GM23338 (cell line): ENCODE measurements at regions not wholly inside any gene's neighbourhood (a gene's known extent, or its start where the extent isn't known, plus 50 kb on each side); places are given as distances from the start of the nearest gene placed in this dataset.

Experiments used
- ATAC-seq: fragments of 200-7000 bp; cut with Tn5 transposase; 3 replicates; pipeline ENCODE4 v1.9.1; 2020
- DNase-seq: peaks from one replicate; pipeline ENCODE4 v3.0.0-alpha.2; 2015; ENCODE audit warnings: low spot score
- H2AFZ ChIP-seq: fragments of 200-600 bp; sonication (generic); 2 replicates; pipeline ENCODE4 v1.8.0; 2016; ENCODE audit warnings: antibody characterized with exemption, mild to moderate bottlenecking, moderate library complexity
- H3F3A ChIP-seq: fragments of 200-600 bp; sonication (generic); replicated peaks from 2 replicates; pipeline ENCODE4 v1.8.0; 2017; ENCODE audit warnings: antibody characterized with exemption, mixed run types, low read depth
- H3K27ac ChIP-seq: fragments of 200-600 bp; sonication (generic); 2 replicates; pipeline ENCODE4 v1.6.1; 2016; ENCODE audit warnings: low read depth
- H3K27me3 ChIP-seq: fragments of 200-600 bp; sonication (generic); 2 replicates; pipeline ENCODE4 v1.8.0; 2016; ENCODE audit warnings: mild to moderate bottlenecking, mixed run types, moderate library complexity; ENCODE audit not compliant: insufficient read depth
- H3K36me3 ChIP-seq: fragments of 200-600 bp; sonication (generic); 2 replicates; pipeline ENCODE4 v1.8.0; 2016; ENCODE audit warnings: mild to moderate bottlenecking; ENCODE audit not compliant: insufficient read depth
- H3K4me1 ChIP-seq: fragments of 200-600 bp; sonication (generic); 2 replicates; pipeline ENCODE4 v1.8.0; 2016; ENCODE audit warnings: mild to moderate bottlenecking, moderate library complexity; ENCODE audit not compliant: insufficient read depth
- H3K4me2 ChIP-seq: fragments of 200-600 bp; sonication (generic); 2 replicates; pipeline ENCODE4 v1.7.1; 2017; ENCODE audit warnings: mixed run types
- H3K4me3 ChIP-seq: fragments of 200-600 bp; sonication (generic); 2 replicates; pipeline ENCODE4 v1.6.1; 2016; ENCODE audit warnings: mixed run types
- H3K79me2 ChIP-seq: fragments of 200-600 bp; sonication (generic); replicated peaks from 2 replicates; pipeline ENCODE4 v1.8.0; 2017; ENCODE audit warnings: mild to moderate bottlenecking; ENCODE audit not compliant: insufficient read depth
- H3K9me2 ChIP-seq: fragments of 200-600 bp; sonication (generic); 2 replicates; pipeline ENCODE4 v1.8.0; 2017; ENCODE audit not compliant: insufficient read depth
- H4K20me1 ChIP-seq: fragments of 200-600 bp; sonication (generic); replicated peaks from 2 replicates; pipeline ENCODE4 v1.8.0; 2017; ENCODE audit warnings: mild to moderate bottlenecking; ENCODE audit not compliant: insufficient read depth
- H3K27ac Mint-ChIP-seq: 2 replicates; pipeline ENCODE4 v1.8.0; 2020; ENCODE audit warnings: inconsistent platforms, mild to moderate bottlenecking, moderate library complexity, mixed read lengths
- H3K27me3 Mint-ChIP-seq: 3 replicates; pipeline ENCODE4 v1.8.0; 2022; ENCODE audit warnings: low read depth, mild to moderate bottlenecking, moderate library complexity, mixed read lengths, inconsistent platforms; ENCODE audit not compliant: insufficient read depth, poor library complexity
- H3K36me3 Mint-ChIP-seq: 3 replicates; pipeline ENCODE4 v1.8.0; 2021; ENCODE audit warnings: low read depth, mild to moderate bottlenecking, inconsistent platforms, moderate library complexity, mixed read lengths
- H3K4me1 Mint-ChIP-seq: 3 replicates; pipeline ENCODE4 v1.8.0; 2020; ENCODE audit warnings: mild to moderate bottlenecking, inconsistent platforms, mixed read lengths
- H3K4me3 Mint-ChIP-seq: 3 replicates; pipeline ENCODE4 v1.8.0; 2021; ENCODE audit warnings: moderate library complexity, mild to moderate bottlenecking, inconsistent platforms, mixed read lengths
- H3K9me3 Mint-ChIP-seq: 3 replicates; pipeline ENCODE4 v1.8.0; 2020; ENCODE audit warnings: moderate library complexity, mild to moderate bottlenecking, inconsistent platforms, mixed read lengths
- CREB1 ChIP-seq: fragments of 250-450 bp; sonication (Bioruptor Pico); IDR thresholded peaks from 2 replicates; pipeline ENCODE4 v1.5.0; 2020; ENCODE audit warnings: low read depth, mild to moderate bottlenecking, moderate library complexity
- CTCF ChIP-seq, 2 experiments: fragments of 200-600 bp in 1 of 2; sonication (generic) in 1 of 2; conservative IDR thresholded peaks; 2 replicates each; pipeline versions ENCODE4 v1.5.1 to v1.6.1; 2016 to 2017; ENCODE audit warnings: antibody characterized with exemption in 2 of 2, low read depth in 2 of 2, mild to moderate bottlenecking in 2 of 2, moderate library complexity in 1 of 2
- EZH2 ChIP-seq: fragments of 200-600 bp; sonication (generic); IDR thresholded peaks from one replicate; pipeline ENCODE4 v1.8.0; 2017; ENCODE audit warnings: antibody characterized with exemption, mild to moderate bottlenecking, low read depth; ENCODE audit not compliant: unreplicated experiment
- EZH2phosphoT487 ChIP-seq: fragments of 200-600 bp; sonication (generic); IDR thresholded peaks from one replicate; pipeline ENCODE4 v1.8.1; 2018; ENCODE audit warnings: antibody characterized with exemption; ENCODE audit not compliant: unreplicated experiment
- JUNB ChIP-seq: IDR thresholded peaks from one replicate; pipeline ENCODE4 v1.6.1; 2016; ENCODE audit warnings: antibody characterized with exemption; ENCODE audit not compliant: unreplicated experiment
- NANOG ChIP-seq: IDR thresholded peaks from 2 replicates; pipeline ENCODE4 v1.6.1; 2016; ENCODE audit warnings: antibody characterized with exemption, borderline replicate concordance
- POLR2AphosphoS5 ChIP-seq: IDR thresholded peaks from 2 replicates; pipeline ENCODE4 v1.6.1; 2016; ENCODE audit warnings: antibody characterized with exemption, low read depth
- ZNF114 ChIP-seq: fragments of 250-450 bp; sonication (Bioruptor Pico); IDR thresholded peaks from 2 replicates; pipeline ENCODE4 v1.5.0; 2020; ENCODE audit warnings: mild to moderate bottlenecking, moderate library complexity
- ZNF331 ChIP-seq: fragments of 250-450 bp; sonication (Bioruptor Pico); IDR thresholded peaks from 2 replicates; pipeline ENCODE4 v1.5.0; 2020; ENCODE audit warnings: low read depth, mild to moderate bottlenecking, moderate library complexity
- TF ChIP-seq, protein P1 (sequence below): IDR thresholded peaks from one replicate; pipeline ENCODE4 v1.6.1; 2018; ENCODE audit warnings: antibody characterized with exemption; ENCODE audit not compliant: unreplicated experiment
- TF ChIP-seq, protein P2 (sequence below): fragments of 250-450 bp; sonication (Bioruptor Pico); IDR thresholded peaks from 2 replicates; pipeline ENCODE4 v1.5.0; 2020; ENCODE audit warnings: mild to moderate bottlenecking, moderate library complexity

- TF ChIP-seq, protein P1, sequence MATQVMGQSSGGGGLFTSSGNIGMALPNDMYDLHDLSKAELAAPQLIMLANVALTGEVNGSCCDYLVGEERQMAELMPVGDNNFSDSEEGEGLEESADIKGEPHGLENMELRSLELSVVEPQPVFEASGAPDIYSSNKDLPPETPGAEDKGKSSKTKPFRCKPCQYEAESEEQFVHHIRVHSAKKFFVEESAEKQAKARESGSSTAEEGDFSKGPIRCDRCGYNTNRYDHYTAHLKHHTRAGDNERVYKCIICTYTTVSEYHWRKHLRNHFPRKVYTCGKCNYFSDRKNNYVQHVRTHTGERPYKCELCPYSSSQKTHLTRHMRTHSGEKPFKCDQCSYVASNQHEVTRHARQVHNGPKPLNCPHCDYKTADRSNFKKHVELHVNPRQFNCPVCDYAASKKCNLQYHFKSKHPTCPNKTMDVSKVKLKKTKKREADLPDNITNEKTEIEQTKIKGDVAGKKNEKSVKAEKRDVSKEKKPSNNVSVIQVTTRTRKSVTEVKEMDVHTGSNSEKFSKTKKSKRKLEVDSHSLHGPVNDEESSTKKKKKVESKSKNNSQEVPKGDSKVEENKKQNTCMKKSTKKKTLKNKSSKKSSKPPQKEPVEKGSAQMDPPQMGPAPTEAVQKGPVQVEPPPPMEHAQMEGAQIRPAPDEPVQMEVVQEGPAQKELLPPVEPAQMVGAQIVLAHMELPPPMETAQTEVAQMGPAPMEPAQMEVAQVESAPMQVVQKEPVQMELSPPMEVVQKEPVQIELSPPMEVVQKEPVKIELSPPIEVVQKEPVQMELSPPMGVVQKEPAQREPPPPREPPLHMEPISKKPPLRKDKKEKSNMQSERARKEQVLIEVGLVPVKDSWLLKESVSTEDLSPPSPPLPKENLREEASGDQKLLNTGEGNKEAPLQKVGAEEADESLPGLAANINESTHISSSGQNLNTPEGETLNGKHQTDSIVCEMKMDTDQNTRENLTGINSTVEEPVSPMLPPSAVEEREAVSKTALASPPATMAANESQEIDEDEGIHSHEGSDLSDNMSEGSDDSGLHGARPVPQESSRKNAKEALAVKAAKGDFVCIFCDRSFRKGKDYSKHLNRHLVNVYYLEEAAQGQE: no peak
Measured at GRCh38 chr3:135368316-135368715, 573.3 kb downstream of the EPHB1 start (continued).

GRCh38 chr3:135368781-135369180, 573.7 kb downstream of the EPHB1 start:
- DNase-seq (no peak), ATAC-seq (no peak)
- peaks cover 5% of the 10 kb centered on the region; the same call in 2 of the 3 replicates for H3K4me1 Mint-ChIP-seq
- no peaks in the 10 kb centered on the region for H3K36me3 Mint-ChIP-seq
- Histone ChIP-seq H3K36me3 (no peaks in the 10 kb centered on the region), H3K27ac (no peak overlapping the region), H3K79me2 (no peaks in the 10 kb centered on the region), H3K9me2 (peaks cover 23% of the 10 kb centered on the region), H2AFZ (no peak overlapping the region), H3K4me1 (no peaks in the 10 kb centered on the region; the same call in 1 of the 2 replicates), H3K27me3 (no peaks in the 10 kb centered on the region), H3F3A (no peaks in the 10 kb centered on the region), H4K20me1 (no peaks in the 10 kb centered on the region), H3K4me2 (no peak overlapping the region), H3K4me3 (no peak overlapping the region)
- H3K4me3 Mint-ChIP-seq: no peak overlapping the region
- no peak overlapping the region for H3K27ac Mint-ChIP-seq
- H3K9me3 Mint-ChIP-seq: no peaks in the 10 kb centered on the region
- H3K27me3 Mint-ChIP-seq: no peaks in the 10 kb centered on the region
- TF ChIP-seq JUNB (no peak), ZNF114 (no peak), EZH2 (no peak), POLR2AphosphoS5 (no peak), CTCF (conservative IDR thresholded peaks at IDR 0.05; ENCODE audit: low read depth in 2 of 2) (no peak), NANOG (no peak), EZH2phosphoT487 (no peak), CREB1 (no peak), ZNF331 (CRISPR knock-in tag) (no peak)
- TF ChIP-seq, protein P1: no peak
- TF ChIP-seq, protein P2, sequence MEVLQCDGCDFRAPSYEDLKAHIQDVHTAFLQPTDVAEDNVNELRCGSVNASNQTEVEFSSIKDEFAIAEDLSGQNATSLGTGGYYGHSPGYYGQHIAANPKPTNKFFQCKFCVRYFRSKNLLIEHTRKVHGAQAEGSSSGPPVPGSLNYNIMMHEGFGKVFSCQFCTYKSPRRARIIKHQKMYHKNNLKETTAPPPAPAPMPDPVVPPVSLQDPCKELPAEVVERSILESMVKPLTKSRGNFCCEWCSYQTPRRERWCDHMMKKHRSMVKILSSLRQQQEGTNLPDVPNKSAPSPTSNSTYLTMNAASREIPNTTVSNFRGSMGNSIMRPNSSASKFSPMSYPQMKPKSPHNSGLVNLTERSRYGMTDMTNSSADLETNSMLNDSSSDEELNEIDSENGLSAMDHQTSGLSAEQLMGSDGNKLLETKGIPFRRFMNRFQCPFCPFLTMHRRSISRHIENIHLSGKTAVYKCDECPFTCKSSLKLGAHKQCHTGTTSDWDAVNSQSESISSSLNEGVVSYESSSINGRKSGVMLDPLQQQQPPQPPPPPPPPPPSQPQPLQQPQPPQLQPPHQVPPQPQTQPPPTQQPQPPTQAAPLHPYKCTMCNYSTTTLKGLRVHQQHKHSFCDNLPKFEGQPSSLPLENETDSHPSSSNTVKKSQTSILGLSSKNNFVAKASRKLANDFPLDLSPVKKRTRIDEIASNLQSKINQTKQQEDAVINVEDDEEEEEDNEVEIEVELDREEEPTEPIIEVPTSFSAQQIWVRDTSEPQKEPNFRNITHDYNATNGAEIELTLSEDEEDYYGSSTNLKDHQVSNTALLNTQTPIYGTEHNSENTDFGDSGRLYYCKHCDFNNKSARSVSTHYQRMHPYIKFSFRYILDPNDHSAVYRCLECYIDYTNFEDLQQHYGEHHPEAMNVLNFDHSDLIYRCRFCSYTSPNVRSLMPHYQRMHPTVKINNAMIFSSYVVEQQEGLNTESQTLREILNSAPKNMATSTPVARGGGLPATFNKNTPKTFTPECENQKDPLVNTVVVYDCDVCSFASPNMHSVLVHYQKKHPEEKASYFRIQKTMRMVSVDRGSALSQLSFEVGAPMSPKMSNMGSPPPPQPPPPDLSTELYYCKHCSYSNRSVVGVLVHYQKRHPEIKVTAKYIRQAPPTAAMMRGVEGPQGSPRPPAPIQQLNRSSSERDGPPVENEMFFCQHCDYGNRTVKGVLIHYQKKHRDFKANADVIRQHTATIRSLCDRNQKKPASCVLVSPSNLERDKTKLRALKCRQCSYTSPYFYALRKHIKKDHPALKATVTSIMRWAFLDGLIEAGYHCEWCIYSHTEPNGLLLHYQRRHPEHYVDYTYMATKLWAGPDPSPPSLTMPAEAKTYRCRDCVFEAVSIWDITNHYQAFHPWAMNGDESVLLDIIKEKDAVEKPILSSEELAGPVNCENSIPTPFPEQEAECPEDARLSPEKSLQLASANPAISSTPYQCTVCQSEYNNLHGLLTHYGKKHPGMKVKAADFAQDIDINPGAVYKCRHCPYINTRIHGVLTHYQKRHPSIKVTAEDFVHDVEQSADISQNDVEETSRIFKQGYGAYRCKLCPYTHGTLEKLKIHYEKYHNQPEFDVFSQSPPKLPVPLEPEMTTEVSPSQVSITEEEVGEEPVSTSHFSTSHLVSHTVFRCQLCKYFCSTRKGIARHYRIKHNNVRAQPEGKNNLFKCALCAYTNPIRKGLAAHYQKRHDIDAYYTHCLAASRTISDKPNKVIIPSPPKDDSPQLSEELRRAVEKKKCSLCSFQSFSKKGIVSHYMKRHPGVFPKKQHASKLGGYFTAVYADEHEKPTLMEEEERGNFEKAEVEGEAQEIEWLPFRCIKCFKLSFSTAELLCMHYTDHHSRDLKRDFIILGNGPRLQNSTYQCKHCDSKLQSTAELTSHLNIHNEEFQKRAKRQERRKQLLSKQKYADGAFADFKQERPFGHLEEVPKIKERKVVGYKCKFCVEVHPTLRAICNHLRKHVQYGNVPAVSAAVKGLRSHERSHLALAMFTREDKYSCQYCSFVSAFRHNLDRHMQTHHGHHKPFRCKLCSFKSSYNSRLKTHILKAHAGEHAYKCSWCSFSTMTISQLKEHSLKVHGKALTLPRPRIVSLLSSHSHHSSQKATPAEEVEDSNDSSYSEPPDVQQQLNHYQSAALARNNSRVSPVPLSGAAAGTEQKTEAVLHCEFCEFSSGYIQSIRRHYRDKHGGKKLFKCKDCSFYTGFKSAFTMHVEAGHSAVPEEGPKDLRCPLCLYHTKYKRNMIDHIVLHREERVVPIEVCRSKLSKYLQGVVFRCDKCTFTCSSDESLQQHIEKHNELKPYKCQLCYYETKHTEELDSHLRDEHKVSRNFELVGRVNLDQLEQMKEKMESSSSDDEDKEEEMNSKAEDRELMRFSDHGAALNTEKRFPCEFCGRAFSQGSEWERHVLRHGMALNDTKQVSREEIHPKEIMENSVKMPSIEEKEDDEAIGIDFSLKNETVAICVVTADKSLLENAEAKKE (CRISPR knock-in tag): no peak
